COLO668 (cell line): ENCODE measurements at regions not wholly inside any gene's neighbourhood (a gene's known extent, or its start where the extent isn't known, plus 50 kb on each side); places are given as distances from the start of the nearest gene placed in this dataset.
"Not testable (repeated sequence)": the region's sequence is repeated elsewhere in the genome, so short reads cannot be mapped to it uniquely, and the experiment has no call there.

Source experiments
- DNase-seq: peaks from one replicate; lab custom pipeline; 2025; ENCODE audit not compliant: unreplicated experiment; lab: John Stamatoyannopoulos, UW

GRCh38 chr3:59368900-59369675 is 319.3 kb upstream of the CFAP20DC start:
- no peak for DNase-seq

GRCh38 chr3:59367150-59367549 is 317.3 kb upstream of the CFAP20DC start:
- DNase-seq = no peak

- no peak for DNase-seq
These were observed 316.4 kb upstream of the CFAP20DC start for GRCh38 chr3:59366218-59366617.

GRCh38 chr3:59364496-59364895 is 314.7 kb upstream of the CFAP20DC start:
- no peak for DNase-seq

- DNase-seq = not testable (repeated sequence)
These were observed 310.5 kb upstream of the CFAP20DC start for GRCh38 chr3:59360312-59360711.

- peak; percentile 22 for DNase-seq
These were observed 291.6 kb upstream of the CFAP20DC start for GRCh38 chr3:59341459-59341858.

- no peak for DNase-seq
These were observed 290.0 kb upstream of the CFAP20DC start for GRCh38 chr3:59339818-59340217.

- no peak for DNase-seq
These were observed 289.1 kb upstream of the CFAP20DC start for GRCh38 chr3:59338934-59339333.

- no peak for DNase-seq
These were observed 285.5 kb upstream of the CFAP20DC start for GRCh38 chr3:59335338-59335737.

- DNase-seq = no peak
These were observed 284.8 kb upstream of the CFAP20DC start for GRCh38 chr3:59334585-59334984.

GRCh38 chr3:59327376-59327808 is 277.6 kb upstream of the CFAP20DC start:
- DNase-seq = no peak

GRCh38 chr3:59326246-59327024 is 276.6 kb upstream of the CFAP20DC start:
- no peak for DNase-seq

- DNase-seq = no peak
These were observed 272.2 kb upstream of the CFAP20DC start for GRCh38 chr3:59321881-59322540.

- DNase-seq = peak; percentile 56
These were observed 270.3 kb upstream of the CFAP20DC start for GRCh38 chr3:59320080-59320479.

- DNase-seq = no peak
These were observed 269.6 kb upstream of the CFAP20DC start for GRCh38 chr3:59319442-59319841.

GRCh38 chr3:59318881-59319280 is 269.1 kb upstream of the CFAP20DC start:
- no peak for DNase-seq

GRCh38 chr3:59317386-59317785 is 267.6 kb upstream of the CFAP20DC start:
- DNase-seq = no peak

- no peak for DNase-seq
These were observed 267.0 kb upstream of the CFAP20DC start for GRCh38 chr3:59316688-59317275.

GRCh38 chr3:59313365-59313764 is 263.5 kb upstream of the CFAP20DC start:
- peak; percentile 25 for DNase-seq

- DNase-seq = no peak
These were observed 261.4 kb upstream of the CFAP20DC start for GRCh38 chr3:59311231-59311630.

GRCh38 chr3:59310736-59311135 is 260.9 kb upstream of the CFAP20DC start:
- no peak for DNase-seq
